Activated CD8-positive, alpha-beta memory T cell treated with anti-CD3 and anti-CD28 coated beads, Interleukin-2, amount 50 U/mL, for 4 hours (primary cell): ENCODE measurements at regions not wholly inside any gene's neighbourhood (a gene's known extent, or its start where the extent isn't known, plus 50 kb on each side); places are given as distances from the start of the nearest gene placed in this dataset.
"Not testable (repeated sequence)": the region's sequence is repeated elsewhere in the genome, so short reads cannot be mapped to it uniquely, and the experiment has no call there.

Source experiments
- DNase-seq: peaks from one replicate; pipeline ENCODE4 v3.0.0-alpha.2; 2020

DNA sequence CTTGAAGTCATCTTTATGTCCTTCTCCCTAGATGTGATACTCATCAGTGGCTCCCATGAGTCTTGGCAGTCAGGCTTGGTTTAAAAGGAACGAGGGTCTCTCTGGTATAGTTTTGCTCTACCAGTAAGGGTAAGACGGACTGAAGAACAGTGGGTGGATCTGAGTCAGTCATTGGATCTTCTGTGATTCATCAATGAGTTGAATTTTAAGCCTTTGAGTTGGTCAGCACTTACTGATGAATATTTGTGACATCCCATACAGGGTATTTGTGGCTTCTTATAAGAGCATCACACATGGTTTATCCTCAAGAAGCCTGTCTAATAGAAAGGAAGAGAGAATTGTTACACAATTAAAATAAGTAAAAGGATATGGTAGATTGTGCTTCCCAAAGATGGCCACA lies 87.3 kb upstream of the NAMPT start:
- DNase-seq, result no peak

GRCh38 chr7:106371629-106372028 lies 86.8 kb upstream of the NAMPT start:
- DNase-seq, result no peak

GRCh38 chr7:106370542-106370941 lies 85.8 kb upstream of the NAMPT start:
- no peak for DNase-seq

DNA sequence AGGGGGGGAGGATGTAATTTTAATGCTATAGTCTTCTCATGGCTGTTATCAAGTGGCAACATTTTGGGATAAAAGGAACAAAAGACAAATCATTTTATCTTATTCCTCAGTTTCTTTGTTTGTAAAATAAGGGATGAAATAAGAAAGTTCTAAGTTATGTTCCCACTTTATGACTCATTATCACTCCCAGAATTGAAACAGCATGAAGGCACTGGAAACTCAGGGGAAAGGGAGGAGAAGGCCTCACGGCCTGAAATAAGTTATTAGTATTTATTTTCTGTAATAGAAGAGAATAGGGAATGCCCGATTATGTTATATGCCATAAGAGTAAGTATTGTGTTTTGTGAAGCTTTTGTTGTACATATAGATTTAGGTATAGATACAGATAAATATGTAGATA lies 85.0 kb upstream of the NAMPT start:
- no peak for DNase-seq

DNA sequence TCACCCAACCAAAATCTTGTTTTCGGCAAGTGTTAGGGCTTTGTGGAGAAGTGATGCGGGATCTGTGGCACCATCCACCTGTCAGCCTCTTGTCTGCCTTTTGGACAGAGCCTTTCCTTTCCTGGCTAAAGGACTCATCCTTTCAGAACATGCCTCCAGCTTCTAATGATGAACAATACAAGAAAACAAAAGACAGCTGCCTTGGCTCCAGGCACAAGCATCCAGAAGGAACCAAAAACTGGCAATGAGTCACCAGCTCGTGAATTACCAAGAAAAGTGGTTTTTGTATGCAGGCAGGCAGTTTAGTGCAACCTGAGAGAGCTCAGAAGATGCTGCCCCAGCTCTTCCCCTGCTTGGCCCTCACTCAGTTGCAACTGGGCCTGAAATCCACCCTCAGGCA lies 84.6 kb upstream of the NAMPT start:
- DNase-seq, result no peak

DNA sequence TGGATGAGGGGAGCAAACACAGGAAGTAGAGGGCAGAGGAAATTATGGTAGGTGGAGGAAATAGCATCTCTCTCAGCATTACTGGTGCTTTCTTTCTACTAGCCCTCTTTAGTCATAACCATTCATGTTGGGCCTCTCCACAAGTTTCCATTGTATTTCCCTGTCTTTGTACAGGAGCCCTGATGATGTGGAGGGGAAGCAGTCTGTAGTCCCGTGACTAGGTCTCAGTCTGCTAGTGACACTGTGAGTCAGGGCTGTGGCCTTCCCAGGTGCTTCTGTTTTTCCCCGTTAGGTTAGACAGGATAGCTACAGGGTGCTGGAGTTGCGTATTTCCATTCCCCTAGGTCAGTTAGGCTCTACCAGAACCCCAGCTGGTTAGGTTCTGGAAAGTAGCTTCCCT lies 82.9 kb upstream of the NAMPT start:
- no peak for DNase-seq

GRCh38 chr7:106367018-106367420 lies 82.2 kb upstream of the NAMPT start:
- DNase-seq, result no peak

DNA sequence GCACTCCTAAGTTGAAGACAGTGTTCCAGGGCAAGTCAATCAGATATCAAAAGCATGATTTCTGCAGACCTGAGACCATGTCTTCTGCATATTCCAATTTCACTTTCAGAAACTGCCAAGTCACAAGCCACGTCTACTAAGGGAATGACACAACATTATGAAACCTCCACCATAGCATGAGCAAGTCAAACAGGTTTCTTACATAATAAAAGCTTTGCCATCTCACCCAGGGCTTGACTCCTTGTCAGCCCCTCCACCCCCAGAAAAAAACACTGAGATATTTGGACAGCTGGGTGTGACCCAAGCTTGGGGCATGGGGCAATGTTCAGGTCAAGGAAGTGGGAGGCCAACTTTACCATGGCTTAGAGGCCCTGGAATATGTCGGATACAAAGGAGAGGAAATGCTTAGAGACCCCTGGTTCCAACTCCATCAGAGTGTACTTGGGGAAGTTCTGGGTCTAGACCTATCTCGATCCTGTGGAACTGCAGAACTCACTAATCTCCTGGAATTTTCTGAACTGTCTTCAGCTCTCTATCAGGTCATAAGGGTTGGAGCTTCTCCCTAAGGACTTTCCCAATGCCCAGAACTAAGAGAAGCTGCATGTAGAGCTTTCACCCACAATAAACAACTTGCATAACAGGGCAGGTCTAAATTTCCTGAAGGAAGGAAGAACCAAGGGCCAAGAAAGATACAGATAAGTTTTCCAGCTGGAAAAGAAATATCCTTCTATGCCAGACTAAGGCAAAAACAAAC lies 80.6 kb upstream of the NAMPT start:
- no peak for DNase-seq

DNA sequence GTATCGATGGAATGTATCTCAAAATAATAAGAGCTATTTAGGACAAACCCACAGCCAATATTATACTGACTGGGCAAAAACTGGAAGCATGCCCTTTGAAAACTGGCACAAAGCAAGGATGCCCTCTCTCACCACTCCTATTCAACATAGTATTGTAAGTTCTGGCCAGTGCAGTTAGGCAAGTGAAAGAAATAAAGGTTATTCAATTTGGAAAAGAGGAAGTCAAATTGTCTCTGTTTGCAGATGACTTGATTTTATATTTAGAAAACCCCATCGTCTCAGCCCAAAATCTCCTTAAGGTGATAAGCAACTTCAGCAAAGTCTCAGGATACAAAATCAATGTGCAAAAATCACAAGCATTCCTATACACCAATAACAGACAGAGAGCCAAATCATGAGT lies 77.7 kb upstream of the NAMPT start:
- DNase-seq, result not testable (repeated sequence)

DNA sequence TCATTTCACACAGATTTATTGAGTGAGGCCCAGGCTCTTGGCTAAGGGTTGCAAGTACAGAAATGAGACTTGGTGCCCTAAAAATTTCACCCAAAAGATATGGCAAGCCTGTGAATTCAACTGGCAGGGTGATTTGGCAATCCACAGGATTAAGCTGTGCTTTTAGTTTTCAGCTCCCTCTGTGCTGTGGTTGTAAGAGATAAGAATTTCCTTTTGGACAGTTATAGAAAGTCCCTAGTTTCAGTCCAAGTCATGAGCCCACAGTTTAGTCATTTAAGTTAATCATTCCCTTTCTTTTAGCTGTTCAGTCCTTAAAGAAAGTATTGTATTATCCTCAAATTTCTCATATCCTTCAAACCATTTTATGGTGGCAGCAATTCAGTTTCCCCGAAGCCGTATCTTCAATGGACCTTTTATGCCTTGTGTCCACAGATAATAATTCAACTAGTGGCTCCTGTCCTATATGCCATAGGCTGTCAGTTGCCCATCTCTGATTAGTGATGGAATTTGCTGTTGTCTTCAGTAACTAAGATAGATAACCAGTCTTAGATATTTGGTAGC lies 73.4 kb upstream of the NAMPT start:
- no peak for DNase-seq

- no peak for DNase-seq
Observed at GRCh38 chr7:106357675-106358074, 72.9 kb upstream of the NAMPT start.

DNA sequence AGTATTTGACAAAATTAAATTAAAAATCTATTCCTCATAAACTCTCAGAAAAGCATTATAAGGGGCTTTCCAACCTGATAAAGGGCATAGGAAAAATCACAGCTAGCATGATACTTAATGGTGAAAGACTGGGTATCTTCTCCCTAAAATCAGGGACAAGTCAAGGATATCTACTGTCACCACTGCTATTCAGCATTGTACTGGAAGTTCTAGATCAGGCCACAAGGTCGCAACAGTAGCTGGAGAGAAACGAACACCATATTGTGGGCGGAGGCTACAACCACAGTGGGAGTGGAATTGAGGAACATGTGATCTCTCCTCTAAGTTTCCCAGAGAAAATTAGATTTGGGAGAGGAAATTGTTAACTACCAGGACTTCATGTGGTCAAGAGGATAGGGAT lies 70.0 kb upstream of the NAMPT start:
- DNase-seq, result no peak

DNA sequence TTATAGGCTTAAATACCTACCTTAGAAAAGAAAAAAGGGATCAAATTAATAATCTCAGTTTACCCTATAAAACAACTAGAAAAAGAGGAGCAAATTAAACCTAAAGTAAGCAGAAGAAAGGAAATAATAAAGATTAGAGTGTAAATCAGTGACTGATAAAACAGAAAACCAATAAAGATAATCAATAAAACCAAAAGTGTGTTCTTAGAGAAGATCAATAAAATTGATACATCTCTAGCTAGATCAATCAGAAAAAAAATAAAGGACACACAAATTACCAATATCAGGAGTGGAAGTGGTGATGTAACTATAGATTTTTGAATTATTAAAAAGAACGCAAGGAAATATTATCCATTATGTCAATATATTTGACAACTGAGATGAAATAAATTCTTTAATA lies 69.2 kb upstream of the NAMPT start:
- DNase-seq, result no peak

- DNase-seq, result no peak
Observed at GRCh38 chr7:106348231-106348630, 63.4 kb upstream of the NAMPT start.

DNA sequence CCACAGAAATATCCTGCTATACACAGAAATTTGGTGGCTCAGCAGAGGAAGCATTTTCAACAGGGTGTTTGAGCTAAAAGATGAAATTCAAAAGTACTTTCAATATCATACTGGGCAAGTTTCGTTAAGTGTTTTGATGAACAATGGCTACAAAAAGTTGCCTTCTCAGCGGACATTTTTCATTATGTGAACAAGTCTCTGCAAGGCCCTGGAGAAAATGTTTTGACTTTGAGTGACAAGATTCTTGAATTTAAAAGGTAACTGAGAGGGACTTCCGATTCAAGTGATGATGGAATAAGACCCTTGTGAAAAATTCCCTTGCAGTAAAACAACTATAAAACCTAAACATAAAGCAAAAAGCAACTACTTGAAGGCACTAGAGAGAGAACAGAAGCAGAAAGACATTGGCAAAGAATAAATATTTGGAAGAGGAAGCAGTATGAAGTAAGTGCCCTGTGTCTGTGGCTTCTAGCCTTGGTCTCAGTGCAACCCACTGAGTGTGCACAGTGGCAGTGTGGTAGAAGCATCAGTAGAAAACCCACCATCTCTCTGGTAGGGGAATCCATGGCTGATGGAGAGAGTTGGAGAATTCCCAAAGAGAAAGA lies 62.5 kb upstream of the NAMPT start:
- DNase-seq, result no peak

DNA sequence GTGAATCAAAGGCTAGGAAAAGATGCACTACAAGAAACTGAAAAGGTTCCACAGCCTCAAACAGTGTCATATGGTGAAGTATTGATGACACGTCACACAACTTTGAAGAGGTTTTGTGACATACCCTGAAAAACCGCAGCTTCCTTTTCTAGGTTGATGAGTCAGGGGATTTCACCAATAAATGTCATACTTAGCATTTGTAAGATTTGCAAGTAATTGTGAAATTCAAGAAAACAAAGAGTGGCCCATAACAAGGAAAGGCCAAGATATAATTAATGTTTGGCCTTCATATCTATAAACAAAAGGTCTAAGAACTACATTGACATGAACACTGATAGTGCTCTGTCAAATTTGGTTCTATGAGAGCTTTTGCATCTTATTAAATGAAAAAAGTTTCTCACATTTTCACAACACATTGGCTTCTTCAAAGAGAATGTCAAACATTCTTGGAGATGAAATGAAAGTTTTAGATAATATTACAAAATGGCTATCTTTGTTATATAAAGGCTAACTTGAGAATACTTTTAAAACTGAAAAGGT lies 62.0 kb upstream of the NAMPT start:
- no peak for DNase-seq

- DNase-seq, result no peak
Observed at GRCh38 chr7:106346167-106346677, 61.4 kb upstream of the NAMPT start.

DNA sequence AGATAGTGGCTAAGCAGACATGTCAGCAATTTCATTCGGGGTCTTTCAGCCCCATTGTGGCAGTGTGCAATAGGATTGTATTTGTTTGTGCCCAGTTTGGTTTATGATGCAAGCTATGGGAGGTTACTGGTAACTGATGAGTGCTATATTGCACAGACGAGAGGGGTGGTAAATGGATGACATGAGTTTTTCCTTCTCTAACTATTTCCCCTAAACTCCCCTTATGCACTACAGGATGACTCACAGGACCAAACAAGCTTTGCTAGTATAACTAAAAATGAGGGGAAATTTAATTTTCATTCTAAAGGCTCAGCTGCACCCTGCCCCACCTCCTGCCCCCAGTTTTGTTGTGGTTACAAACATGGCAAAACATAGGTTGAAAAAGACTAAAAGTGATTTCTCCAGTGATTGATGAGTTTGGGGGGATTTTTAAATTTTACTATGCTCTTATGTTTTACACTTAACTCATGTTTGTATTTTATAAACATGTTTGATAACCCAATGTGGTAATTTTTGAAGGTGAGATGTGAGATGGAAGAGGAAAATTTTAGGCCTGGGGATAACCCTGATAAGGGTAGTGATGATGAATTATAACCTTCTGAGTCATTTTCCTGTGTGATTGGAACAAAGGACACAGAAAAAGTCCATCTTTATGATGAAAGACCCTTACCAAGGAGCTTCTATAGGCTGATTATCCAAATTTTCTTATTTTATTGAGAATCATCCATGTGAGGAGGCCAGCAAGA lies 60.8 kb upstream of the NAMPT start:
- DNase-seq, result peak; percentile 25

DNA sequence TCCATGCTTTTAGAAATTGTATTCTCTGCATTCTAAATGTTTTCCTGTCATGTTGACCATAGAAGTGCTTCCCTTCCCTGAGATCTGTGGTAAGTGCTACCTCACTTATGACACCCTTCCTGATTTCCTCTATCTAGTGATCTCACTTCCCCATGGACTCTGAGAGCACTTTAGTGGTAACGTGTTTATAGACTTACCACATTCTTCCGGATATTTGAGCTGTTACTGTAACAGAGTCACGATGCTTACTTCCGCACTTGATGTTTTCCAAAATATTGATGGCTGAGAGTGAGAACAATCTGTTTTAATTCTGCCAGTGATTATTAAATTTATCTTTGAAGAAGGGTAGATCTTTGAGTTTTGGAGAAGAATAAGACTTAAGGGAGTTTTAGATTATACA lies 60.1 kb upstream of the NAMPT start:
- DNase-seq, result no peak

GRCh38 chr7:106344211-106344610 lies 59.4 kb upstream of the NAMPT start:
- no peak for DNase-seq

DNA sequence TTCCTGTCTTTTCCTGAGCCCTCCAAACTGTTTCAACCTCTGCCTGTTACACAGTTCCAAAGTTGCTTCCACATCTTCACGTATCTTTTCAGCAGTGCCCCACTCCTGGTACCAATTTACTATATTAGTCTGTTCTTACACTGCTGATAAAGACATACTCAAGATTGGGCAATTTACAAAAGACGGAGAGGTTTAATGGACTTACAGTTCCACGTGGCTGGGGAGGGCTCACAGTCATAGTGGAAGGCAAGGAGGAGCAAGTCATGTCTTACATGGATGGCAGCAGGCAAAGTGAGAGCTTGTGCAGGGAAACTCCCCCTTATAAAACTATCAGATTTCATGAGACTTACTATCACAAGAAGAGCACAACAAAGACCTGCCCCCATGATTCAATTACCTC lies 57.3 kb upstream of the NAMPT start:
- not testable (repeated sequence) for DNase-seq

DNA sequence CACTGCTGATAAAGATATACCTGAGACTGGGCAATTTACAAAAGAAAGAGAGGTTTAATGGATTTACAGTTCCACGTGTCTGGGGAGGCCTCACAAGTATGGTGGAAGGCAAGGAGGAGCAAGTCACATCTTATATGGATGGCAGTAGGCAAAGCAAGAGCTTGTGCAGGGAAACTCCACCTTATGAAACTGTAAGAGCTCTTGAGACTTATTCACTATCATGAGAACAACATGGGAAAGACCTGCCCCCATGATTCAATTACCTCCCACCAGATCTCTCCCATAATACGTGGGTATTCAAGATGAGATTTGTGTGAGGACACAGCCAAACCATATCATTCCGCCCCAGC lies 55.4 kb upstream of the NAMPT start:
- not testable (repeated sequence) for DNase-seq

GRCh38 chr7:106339513-106340246 lies 54.9 kb upstream of the NAMPT start:
- DNase-seq, result no peak
